Right ventricle myocardium inferior (tissue), 1 donor: ENCODE measurements at regions not wholly inside any gene's neighbourhood (a gene's known extent, or its start where the extent isn't known, plus 50 kb on each side); places are given as distances from the start of the nearest gene placed in this dataset.
"Not testable (repeated sequence)": the region's sequence is repeated elsewhere in the genome, so short reads cannot be mapped to it uniquely, and the experiment has no call there.

ENCODE experiments used
- ATAC-seq: fragments of 200-7000 bp; cut with Tn5 transposase; one replicate; pipeline ENCODE4 v1.9.1; 2020; ENCODE audit warnings: mild to moderate bottlenecking, moderate library complexity
- DNase-seq: peaks from one replicate; pipeline ENCODE4 v3.0.0; 2021; ENCODE audit errors: missing footprints
- intact Hi-C: fragments of 100-400 bp; cut with DNase I; formaldehyde crosslinking; loops from one replicate; pipeline ENCODE4 v1.11.0; 2022
- donor health status: DM: no; HTN: yes; CAD: no; lungs with severe emphysema.

DNA sequence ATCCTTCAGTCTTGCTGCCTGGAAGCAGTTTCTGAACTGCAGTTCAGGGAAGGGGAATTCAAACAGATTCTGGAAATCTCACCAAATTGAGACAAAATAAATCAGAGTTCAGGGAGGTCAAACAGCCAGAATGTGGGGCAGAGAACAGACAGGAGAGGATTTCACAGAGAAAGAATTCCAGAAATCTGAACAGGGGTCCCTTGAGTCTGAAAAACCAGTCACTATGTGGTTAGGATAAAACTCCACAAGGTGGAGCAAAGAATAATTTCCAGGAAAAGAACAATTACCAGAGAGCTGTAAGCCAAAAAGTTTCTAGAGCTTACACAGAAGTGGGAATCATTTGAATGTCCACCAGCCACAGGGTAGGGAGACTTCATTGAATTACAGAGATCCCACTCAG lies 84.7 kb downstream of the URB2 start:
- ATAC-seq (no peak), DNase-seq (no peak)
- intact Hi-C loops = no loop called here

- no peak for ATAC-seq
- intact Hi-C loops = no loop called here
- DNase-seq = no peak
Observed at GRCh38 chr1:229714306-229714705, 88.3 kb downstream of the URB2 start.

DNA sequence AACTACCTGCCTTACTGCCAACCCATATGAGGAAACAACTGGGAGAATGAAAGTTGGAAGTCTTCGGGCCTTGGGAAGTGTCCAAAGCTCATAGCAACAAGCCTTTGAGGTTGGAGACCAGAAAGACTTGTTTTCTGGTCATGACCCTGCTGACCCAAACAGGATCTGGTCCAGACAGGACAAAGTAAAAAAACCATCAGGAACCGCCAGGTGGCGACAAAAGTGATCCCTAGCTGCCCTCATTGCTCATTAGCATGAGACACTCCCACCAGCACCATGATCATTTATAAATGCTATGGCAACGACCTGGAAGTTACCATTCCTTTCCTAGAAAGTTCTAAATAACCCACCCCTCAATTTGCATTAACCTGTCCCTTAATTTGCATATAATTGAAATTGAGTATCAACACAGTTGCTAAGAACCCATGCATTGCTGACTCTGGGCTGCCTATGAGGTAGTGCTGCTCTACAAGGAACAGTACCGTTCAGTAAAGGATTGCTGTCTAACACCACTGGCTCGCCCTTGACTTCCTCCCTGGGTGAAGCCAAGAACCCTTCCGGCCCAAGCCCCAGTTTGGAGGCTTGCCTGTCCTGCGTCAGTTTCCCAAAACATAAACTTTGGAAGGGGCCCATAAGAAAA lies 89.0 kb downstream of the URB2 start:
- DNase-seq (no peak), ATAC-seq (no peak)
- intact Hi-C loops = no loop called here

DNA sequence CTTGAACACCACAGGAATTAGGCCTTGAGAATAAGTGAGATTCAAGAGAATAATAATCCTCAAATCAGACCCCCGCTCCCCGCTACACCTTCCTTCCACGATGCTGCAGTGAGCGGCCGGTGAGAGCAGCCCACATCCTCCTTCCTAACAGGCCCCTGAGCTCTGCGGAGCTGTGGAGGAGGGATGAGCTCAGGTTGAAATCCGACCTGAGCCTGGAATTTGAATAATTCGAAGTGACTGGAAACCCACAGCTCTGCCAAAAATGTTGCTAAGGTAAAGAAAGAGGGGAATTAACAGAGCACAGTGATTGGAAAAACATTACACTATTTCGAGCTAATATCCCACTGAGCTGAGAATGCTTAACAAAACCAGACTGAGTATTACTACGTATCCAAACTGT lies 90.0 kb downstream of the URB2 start:
- no peak for DNase-seq
- intact Hi-C loops = no loop called here
- no peak for ATAC-seq

DNA sequence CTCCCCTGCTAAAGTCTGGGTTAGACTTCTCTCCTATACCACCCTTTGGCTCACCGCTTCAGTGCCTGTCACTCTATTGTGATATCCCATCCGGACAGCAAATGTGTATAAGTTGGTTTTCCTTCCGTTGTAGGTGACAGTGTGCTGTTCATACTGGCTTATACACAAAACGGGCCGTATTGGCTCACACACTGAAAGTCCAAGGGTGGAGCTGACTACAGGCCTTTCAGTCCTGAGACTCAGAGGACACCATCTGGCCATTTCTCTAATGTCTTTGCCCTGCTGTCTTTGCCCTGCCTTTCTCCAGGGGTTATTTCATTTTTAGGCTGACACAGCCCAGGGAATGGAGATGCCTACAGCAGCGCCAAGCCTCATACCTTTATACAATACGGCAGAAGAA lies 90.7 kb downstream of the URB2 start:
- ATAC-seq (no peak), DNase-seq (no peak)
- intact Hi-C loops = no loop called here

DNA sequence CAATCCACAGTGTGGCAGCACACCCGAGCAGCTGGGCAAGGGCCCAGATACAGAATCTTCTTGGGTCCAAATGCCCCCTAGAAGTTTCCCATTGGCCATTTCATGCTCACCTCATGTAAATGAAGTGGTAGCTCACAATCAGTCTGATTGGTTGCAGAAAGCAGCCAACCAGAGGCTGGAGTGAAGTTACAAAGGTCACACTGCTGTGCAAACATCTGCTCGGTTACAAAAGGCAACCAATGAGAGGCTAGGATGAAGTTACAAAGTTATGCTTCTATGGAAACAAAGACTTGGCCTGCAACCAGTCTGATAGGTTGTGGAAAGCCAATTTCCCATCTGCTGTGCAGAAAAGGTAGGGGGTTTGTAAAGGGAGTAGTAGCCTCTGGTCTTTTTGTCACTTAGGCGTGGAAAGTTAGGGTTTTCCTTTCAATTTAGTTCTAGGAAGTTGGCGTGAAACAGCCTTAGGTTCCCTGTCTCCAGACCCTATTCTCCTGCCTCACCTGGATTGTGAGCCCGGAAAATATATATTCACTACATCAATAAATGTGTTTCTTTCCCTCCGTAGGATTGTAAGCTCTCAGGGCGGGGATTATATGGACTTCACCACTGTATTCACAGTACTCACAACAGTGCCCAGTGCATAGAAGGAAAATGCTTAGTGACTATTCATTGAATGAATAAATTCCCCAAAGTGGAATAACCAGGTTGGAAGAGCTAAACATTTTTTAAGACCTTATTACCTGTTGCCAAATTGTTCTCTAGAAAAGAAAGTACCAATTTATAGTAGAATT lies 91.9 kb downstream of the URB2 start:
- intact Hi-C loops = no loop called here
- ATAC-seq = no peak
- no peak for DNase-seq

GRCh38 chr1:229726061-229726460 lies 100.0 kb downstream of the URB2 start:
- intact Hi-C loops = no loop called here
- ATAC-seq (no peak), DNase-seq (no peak)

GRCh38 chr1:229729916-229730315 lies 103.9 kb downstream of the URB2 start:
- DNase-seq = no peak
- intact Hi-C loops = no loop called here
- no peak for ATAC-seq

- no peak for ATAC-seq
- DNase-seq = no peak
- intact Hi-C loops = no loop called here
Observed at GRCh38 chr1:229730573-229730972, 104.5 kb downstream of the URB2 start.

DNA sequence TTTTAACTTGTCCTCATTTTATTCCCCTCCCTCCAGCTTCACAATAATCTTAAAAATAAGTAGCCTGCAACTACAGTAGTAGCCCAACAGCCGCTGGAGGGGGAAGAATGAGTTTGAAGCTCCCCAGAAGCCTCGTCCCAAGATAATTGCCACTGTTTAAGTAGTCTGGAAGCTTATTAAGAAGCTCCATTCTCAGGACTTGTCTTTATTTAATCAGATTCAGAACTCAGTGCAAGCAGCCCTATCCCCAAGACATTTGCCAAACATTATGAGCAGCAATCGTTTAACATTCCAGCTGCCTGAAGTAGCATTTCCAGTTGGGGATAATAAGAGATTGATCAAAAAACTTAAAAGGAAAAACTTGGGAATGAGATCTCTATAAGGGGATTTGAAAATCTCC lies 106.0 kb downstream of the URB2 start:
- DNase-seq (no peak), ATAC-seq (no peak)
- intact Hi-C loops = no loop called here

GRCh38 chr1:229736376-229736775 lies 110.3 kb downstream of the URB2 start:
- DNase-seq (no peak), ATAC-seq (no peak)
- intact Hi-C loops = no loop called here

GRCh38 chr1:229742614-229743013 lies 116.6 kb downstream of the URB2 start:
- DNase-seq, ATAC-seq, intact Hi-C loops: not testable (repeated sequence)

DNA sequence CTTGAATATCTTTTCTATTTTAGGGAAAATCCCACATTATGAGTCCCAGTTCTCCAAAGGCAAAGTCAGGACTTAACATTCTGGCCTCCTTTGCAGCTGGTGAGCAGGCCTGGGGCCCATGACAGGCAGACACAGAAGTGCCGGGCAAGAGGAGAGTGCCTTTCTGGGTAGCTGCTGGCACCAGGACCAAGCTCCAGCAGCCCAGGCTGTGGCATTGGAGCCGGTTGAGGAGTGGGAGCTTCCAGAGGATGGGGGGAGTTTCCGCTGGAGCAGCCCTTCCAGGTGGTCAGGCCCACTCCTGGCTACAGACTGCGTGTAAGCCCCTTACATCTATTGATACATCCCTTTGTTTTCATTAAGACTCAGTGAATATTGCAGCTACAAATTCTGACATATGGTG lies 123.9 kb downstream of the URB2 start:
- ATAC-seq = no peak
- intact Hi-C loops = no loop called here
- DNase-seq = no peak

DNA sequence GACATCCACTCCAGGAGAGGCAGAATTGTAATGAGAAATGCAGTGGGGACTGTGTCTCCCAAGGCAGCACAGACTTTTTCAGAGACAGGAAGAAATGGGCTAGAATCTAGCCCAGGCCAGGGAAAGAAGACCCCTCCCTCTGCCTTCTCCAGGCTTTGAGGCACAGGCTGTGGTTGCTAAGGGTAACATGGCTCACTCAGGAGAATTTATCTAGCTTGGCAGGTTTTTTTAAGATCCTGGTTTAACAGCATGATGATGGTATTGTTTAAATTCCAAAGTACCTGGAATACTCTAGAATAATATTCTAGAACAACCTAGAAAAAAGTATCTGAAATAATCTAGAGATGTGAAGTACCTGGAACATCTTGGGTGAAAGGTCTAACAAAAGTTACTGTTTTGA lies 125.6 kb downstream of the URB2 start:
- ATAC-seq (no peak), DNase-seq (no peak)
- intact Hi-C loops = no loop called here

- ATAC-seq = no peak
- intact Hi-C loops = no loop called here
- DNase-seq = no peak
Observed at GRCh38 chr1:229752679-229753078, 126.6 kb downstream of the URB2 start.

DNA sequence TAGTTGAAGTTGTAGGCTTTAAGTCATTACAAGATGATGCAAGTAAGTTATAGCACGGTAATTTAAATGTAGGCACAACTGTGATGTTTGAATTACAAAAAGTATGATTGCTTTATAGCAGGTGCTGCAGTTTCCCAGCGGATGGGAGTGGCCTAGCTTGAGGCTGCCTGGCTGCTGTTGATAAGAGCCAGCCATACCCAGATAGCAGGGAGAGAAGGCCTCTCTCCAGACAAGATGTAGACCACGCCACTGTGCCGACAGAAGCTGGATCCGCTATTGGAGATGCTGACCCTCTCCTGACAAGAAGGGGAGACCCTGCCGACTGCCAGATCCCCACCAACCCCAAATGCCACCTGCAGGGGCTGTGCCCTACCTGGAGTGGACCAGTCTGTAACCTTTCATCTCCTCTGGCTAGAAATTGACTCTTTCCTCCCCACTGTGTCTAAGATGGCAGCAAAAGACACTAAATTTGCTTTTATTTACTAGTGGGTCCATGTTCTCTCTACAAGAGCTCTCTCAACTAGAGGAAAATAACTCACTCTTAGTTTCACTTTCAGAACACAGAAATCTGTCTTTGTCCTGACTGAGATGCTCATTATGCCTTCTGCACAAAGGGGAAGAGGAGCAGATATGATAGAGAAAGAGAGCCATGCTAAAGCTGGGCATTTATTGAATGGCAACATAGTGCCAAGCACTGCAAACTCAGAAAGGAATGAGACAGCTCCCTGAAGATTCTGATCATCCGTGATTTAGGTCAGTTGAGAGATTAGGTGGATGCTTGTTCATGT lies 127.9 kb downstream of the URB2 start:
- DNase-seq = no peak
- intact Hi-C loops = no loop called here
- no peak for ATAC-seq

DNA sequence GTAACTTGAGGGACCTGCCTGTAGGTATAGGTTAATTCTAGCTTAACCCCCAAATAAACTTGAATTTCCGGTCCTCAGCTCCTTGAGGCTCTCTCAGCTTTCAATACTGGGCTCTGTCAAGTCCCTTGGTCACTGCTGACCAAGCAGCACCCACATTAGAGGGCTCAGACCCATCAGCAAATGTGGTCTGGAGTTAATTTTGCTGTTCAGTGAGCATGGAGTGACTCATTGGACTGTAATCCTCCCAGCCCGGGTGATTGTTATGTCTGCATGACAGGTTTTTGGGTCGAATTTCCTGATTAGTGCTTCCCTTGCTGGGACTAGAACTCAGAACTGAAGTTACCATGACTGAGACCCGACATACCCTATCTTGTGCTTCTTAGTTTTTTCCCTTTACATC lies 130.6 kb downstream of the URB2 start:
- ATAC-seq = no peak
- intact Hi-C loops = no loop called here

DNA sequence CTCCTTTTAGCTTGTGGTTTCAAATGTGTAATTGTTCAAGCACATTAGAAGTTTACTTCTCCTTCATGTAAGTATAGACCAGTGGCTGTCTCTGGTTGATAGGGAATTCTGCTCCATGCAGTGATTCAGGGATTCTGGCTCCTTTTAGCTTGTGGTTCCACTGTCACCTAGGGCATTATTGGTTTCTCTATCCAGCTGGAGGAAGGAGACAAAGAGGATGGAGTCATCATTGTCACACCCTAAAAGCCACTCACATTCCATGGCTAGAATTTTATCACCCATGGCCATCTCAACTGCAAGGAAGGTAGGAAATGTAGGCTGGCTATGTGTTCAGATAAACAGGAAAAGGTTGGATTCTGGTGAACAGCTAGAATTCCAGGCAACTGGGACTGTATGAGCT lies 131.2 kb downstream of the URB2 start:
- DNase-seq (no peak), ATAC-seq (no peak)
- intact Hi-C loops = no loop called here

More for the DNA sequence above, 130.6 kb downstream of the URB2 start:
- no peak for DNase-seq

GRCh38 chr1:229758101-229759036 lies 132.3 kb downstream of the URB2 start:
- ATAC-seq (no peak), DNase-seq (no peak)
- intact Hi-C loops = no loop called here
